CD4-positive, alpha-beta T cell (primary cell): ENCODE measurements at regions not wholly inside any gene's neighbourhood (a gene's known extent, or its start where the extent isn't known, plus 50 kb on each side); places are given as distances from the start of the nearest gene placed in this dataset.

Source experiments
- ATAC-seq: fragments of 200-7000 bp; cut with Tn5 transposase; one replicate; pipeline ENCODE4 v1.10.0; 2022; ENCODE audit warnings: mild to moderate bottlenecking; ENCODE audit not compliant: poor library complexity
- CTCF ChIA-PET: fragments of 350-600 bp; sonication (Branson Sonifier 250); formaldehyde crosslinking; loops from one replicate; lab custom pipeline; 2021; ENCODE audit warnings: antibody characterized with exemption, inconsistent platforms; lab: Charles Lee
- POLR2A ChIA-PET: fragments of 350-600 bp; sonication (Branson Sonifier 250); formaldehyde crosslinking; loops from one replicate; lab custom pipeline; 2021; ENCODE audit warnings: antibody characterized with exemption, inconsistent platforms; lab: Charles Lee
- DNase-seq, 14 experiments: peaks; one replicate each; pipeline ENCODE4 v3.0.0-alpha.2; 2013 to 2020; ENCODE audit warnings: mixed read lengths in 2 of 14
- H3K27ac ChIP-seq, 2 donors: one replicate each; pipeline versions ENCODE4 v1.5.1 to v1.7.0; 2013; ENCODE audit warnings: low read length in 2 of 2, low read depth in 1 of 2, mild to moderate bottlenecking in 1 of 2
- H3K27me3 ChIP-seq, 2 experiments: 1 replicate in 1 of 2; 2 replicates in 1 of 2; pipeline versions ENCODE4 v1.6.1 to v1.7.0; 2013; ENCODE audit warnings: low read length in 2 of 2, control low read depth in 1 of 2, mild to moderate bottlenecking in 1 of 2, moderate library complexity in 1 of 2; ENCODE audit not compliant: insufficient read depth in 2 of 2, control insufficient read depth in 1 of 2
- H3K36me3 ChIP-seq: one replicate; pipeline ENCODE4 v1.6.1; 2013; ENCODE audit warnings: low read length, control low read depth; ENCODE audit not compliant: insufficient read depth
- H3K4me1 ChIP-seq: one replicate; pipeline ENCODE4 v1.6.1; 2013; ENCODE audit warnings: low read length, control low read depth; ENCODE audit not compliant: insufficient read depth
- H3K4me3 ChIP-seq: one replicate; pipeline ENCODE4 v1.5.1; 2013; ENCODE audit warnings: mild to moderate bottlenecking, low read length, moderate library complexity
- H3K9me3 ChIP-seq, 2 experiments: 1 replicate in 1 of 2; 2 replicates in 1 of 2; pipeline versions ENCODE4 v1.6.1 to v1.7.0; 2013; ENCODE audit warnings: low read length in 2 of 2, mild to moderate bottlenecking in 2 of 2, control low read depth in 1 of 2, moderate library complexity in 1 of 2; ENCODE audit not compliant: control insufficient read depth in 1 of 2, insufficient read depth in 1 of 2
- H3K27ac Mint-ChIP-seq: one replicate; pipeline ENCODE4 v1.8.0; 2020; ENCODE audit warnings: mixed read lengths
- H3K27me3 Mint-ChIP-seq: one replicate; pipeline ENCODE4 v1.8.0; 2021; ENCODE audit warnings: mixed read lengths
- H3K36me3 Mint-ChIP-seq: one replicate; pipeline ENCODE4 v1.8.0; 2021; ENCODE audit warnings: low read depth, mixed read lengths
- H3K4me1 Mint-ChIP-seq: one replicate; pipeline ENCODE4 v1.8.0; 2021; ENCODE audit warnings: low read depth, mixed read lengths
- H3K4me3 Mint-ChIP-seq: one replicate; pipeline ENCODE4 v1.8.0; 2020; ENCODE audit warnings: mild to moderate bottlenecking, mixed read lengths
- H3K9me3 Mint-ChIP-seq: one replicate; pipeline ENCODE4 v1.8.0; 2020; ENCODE audit warnings: mixed read lengths
- intact Hi-C, 2 experiments: fragments of 100-400 bp; cut with DNase I in 1 of 2; cut with micrococcal nuclease in 1 of 2; formaldehyde crosslinking; loops; one replicate each; pipeline versions ENCODE4 v1.15.1 to v1.9.0; 2023 to 2025; cut with DNase I, micrococcal nuclease
- TF ChIP-seq, protein P1 (sequence below): fragments of 200-600 bp; IDR thresholded peaks from one replicate; pipeline ENCODE4 v1.8.0; 2022; ENCODE audit warnings: antibody characterized with exemption, mild to moderate bottlenecking

DNA sequence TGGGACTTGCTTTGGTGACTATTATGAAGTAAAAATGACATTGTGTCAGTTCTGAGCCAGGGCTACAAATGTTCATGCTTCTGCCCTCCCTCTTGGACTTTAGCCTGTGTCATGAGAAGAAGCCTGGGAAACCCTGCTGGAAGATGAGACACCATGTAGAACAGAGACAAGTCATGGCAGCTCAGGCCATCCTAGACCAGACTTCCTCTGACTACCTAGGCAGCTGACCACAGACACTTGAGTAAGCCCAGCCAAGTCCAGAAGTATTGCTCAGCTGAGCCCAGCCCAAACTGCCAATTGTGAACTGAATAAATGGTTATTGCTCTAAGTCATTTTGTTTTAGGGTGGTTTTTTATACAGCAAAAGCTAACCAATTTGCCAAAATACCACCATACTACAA, 467.6 kb upstream of the CNKSR2 start:
- H3K36me3 Mint-ChIP-seq = no peaks in the 10 kb centered on the region

DNA sequence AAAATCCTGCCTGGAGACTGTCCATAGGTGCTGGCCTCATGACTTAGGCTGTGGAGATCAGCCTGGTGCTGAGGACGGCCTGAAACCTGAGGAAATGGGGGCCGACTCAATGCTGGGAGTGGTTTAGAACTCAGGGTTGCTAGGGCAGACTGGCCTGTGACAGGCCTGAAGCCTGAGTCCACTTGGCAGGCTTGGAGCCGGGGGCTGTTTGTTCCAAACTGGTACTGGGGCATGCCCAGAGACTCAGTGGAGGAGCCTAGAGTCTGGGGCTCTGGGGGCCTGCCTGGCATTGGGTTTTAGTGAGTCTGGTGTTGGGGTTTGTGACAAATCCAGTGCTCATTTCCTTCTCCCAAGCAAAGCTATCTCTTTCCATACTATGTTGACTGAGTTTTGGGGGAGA, 489.7 kb upstream of the CNKSR2 start:
- ChIA-PET CTCF (no interaction called here), POLR2A (no interaction called here)
- intact Hi-C loops = no loop called here
- H3K36me3 ChIP-seq = no peaks in the 10 kb centered on the region
- no peaks in the 10 kb centered on the region for H3K27me3 Mint-ChIP-seq
- no peaks in the 10 kb centered on the region for H3K4me1 ChIP-seq
- H3K4me1 Mint-ChIP-seq = no peaks in the 10 kb centered on the region
- DNase-seq (no peak), ATAC-seq (no peak)
- no peaks in the 10 kb centered on the region for H3K27me3 ChIP-seq
- H3K4me3 Mint-ChIP-seq = no peak overlapping the region
- no peaks in the 10 kb centered on the region for H3K36me3 Mint-ChIP-seq
- TF ChIP-seq, protein P1, sequence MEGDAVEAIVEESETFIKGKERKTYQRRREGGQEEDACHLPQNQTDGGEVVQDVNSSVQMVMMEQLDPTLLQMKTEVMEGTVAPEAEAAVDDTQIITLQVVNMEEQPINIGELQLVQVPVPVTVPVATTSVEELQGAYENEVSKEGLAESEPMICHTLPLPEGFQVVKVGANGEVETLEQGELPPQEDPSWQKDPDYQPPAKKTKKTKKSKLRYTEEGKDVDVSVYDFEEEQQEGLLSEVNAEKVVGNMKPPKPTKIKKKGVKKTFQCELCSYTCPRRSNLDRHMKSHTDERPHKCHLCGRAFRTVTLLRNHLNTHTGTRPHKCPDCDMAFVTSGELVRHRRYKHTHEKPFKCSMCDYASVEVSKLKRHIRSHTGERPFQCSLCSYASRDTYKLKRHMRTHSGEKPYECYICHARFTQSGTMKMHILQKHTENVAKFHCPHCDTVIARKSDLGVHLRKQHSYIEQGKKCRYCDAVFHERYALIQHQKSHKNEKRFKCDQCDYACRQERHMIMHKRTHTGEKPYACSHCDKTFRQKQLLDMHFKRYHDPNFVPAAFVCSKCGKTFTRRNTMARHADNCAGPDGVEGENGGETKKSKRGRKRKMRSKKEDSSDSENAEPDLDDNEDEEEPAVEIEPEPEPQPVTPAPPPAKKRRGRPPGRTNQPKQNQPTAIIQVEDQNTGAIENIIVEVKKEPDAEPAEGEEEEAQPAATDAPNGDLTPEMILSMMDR = no peak
- no peak overlapping the region for H3K27ac Mint-ChIP-seq
- no peak overlapping the region for H3K4me3 ChIP-seq
- no peaks in the 10 kb centered on the region for H3K9me3 Mint-ChIP-seq
- H3K9me3 ChIP-seq = no peaks in the 10 kb centered on the region
- H3K27ac ChIP-seq = no peak overlapping the region

More for the DNA sequence above, 467.6 kb upstream of the CNKSR2 start:
- ATAC-seq = no peak
- Mint-ChIP-seq H3K4me3 (no peak overlapping the region), H3K4me1 (no peaks in the 10 kb centered on the region), H3K27ac (no peak overlapping the region), H3K9me3 (peaks cover 3% of the 10 kb centered on the region), H3K27me3 (no peaks in the 10 kb centered on the region)
- Histone ChIP-seq H3K4me1 (no peaks in the 10 kb centered on the region), H3K9me3 (peaks cover 0 to 4% of the 10 kb centered on the region in 2 experiments), H3K27ac (no peak overlapping the region), H3K27me3 (no peaks in the 10 kb centered on the region), H3K36me3 (no peaks in the 10 kb centered on the region), H3K4me3 (no peak overlapping the region)
- TF ChIP-seq, protein P1 = no peak
- DNase-seq = no peak
- ChIA-PET CTCF (no interaction called here), POLR2A (no interaction called here)
- intact Hi-C loops = no loop called here

DNA sequence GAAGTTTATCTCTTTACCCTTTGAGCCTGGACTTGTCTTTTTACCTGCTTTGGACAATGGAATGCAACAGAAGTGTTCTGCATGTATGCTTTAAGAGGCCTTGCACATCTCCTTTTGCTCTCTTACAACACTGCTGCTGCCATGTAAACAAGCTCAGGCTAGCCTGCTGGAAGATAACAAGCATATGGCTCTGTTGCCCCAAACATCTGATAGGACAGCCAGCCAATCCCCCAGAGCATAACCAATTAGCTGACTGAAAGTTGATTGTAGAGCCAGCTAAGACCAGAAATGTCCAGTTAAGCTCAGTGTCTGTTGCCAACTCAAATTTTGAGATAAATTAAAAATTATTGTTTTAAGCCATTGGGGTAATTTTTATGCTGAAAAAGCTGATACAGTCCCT, 510.6 kb upstream of the CNKSR2 start:
- CTCF ChIA-PET = no interaction called here
- Mint-ChIP-seq H3K36me3 (no peaks in the 10 kb centered on the region), H3K9me3 (peaks cover 2% of the 10 kb centered on the region), H3K4me1 (no peaks in the 10 kb centered on the region), H3K27ac (no peak overlapping the region), H3K4me3 (no peak overlapping the region), H3K27me3 (no peaks in the 10 kb centered on the region)
- Histone ChIP-seq H3K36me3 (no peaks in the 10 kb centered on the region), H3K4me3 (no peak overlapping the region), H3K4me1 (no peaks in the 10 kb centered on the region), H3K27ac (no peak overlapping the region), H3K9me3 (peaks cover 6% of the 10 kb centered on the region in 2 experiments), H3K27me3 (no peaks in the 10 kb centered on the region)
- DNase-seq (no peak), ATAC-seq (no peak)
- intact Hi-C loops = no loop called here
- TF ChIP-seq, protein P1 = no peak
- POLR2A ChIA-PET = no interaction called here
